Vagina (tissue), 2 donors: ENCODE measurements at regions not wholly inside any gene's neighbourhood (a gene's known extent, or its start where the extent isn't known, plus 50 kb on each side); places are given as distances from the start of the nearest gene placed in this dataset.

Source experiments
- POLR2A ChIP-seq, 2 donors: fragments of 450-650 bp; IDR thresholded peaks; one replicate each; pipeline ENCODE4 v1.6.1; 2017; ENCODE audit warnings: antibody characterized with exemption in 2 of 2, mild to moderate bottlenecking in 2 of 2, moderate library complexity in 2 of 2
- TF ChIP-seq, protein P1 (sequence below), 3 experiments: fragments of 450-650 bp in 2 of 3; fragments of 200-600 bp in 1 of 3; sonication (generic) in 1 of 3; IDR thresholded peaks; one replicate each; pipeline ENCODE4 v1.5.1; 2017 to 2019; ENCODE audit warnings: antibody characterized with exemption in 3 of 3, mild to moderate bottlenecking in 2 of 3, moderate library complexity in 2 of 3

GRCh38 chr2:118255771-118256372 is 167.6 kb downstream of the INSIG2 start:
- TF ChIP-seq, protein P1, sequence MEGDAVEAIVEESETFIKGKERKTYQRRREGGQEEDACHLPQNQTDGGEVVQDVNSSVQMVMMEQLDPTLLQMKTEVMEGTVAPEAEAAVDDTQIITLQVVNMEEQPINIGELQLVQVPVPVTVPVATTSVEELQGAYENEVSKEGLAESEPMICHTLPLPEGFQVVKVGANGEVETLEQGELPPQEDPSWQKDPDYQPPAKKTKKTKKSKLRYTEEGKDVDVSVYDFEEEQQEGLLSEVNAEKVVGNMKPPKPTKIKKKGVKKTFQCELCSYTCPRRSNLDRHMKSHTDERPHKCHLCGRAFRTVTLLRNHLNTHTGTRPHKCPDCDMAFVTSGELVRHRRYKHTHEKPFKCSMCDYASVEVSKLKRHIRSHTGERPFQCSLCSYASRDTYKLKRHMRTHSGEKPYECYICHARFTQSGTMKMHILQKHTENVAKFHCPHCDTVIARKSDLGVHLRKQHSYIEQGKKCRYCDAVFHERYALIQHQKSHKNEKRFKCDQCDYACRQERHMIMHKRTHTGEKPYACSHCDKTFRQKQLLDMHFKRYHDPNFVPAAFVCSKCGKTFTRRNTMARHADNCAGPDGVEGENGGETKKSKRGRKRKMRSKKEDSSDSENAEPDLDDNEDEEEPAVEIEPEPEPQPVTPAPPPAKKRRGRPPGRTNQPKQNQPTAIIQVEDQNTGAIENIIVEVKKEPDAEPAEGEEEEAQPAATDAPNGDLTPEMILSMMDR (IDR thresholded peaks at IDR 0.05) = no peak
- no peak for TF ChIP-seq POLR2A (IDR thresholded peaks at IDR 0.05)
